Fibroblast of skin of left biceps (primary cell): ENCODE measurements at regions not wholly inside any gene's neighbourhood (a gene's known extent, or its start where the extent isn't known, plus 50 kb on each side); places are given as distances from the start of the nearest gene placed in this dataset.

Source experiments
- DNase-seq, 2 experiments: peaks; one replicate each; pipeline ENCODE4 v3.0.0-alpha.2; 2013; ENCODE audit warnings: low read depth in 2 of 2

GRCh38 chr16:17858061-17858460 lies 387.3 kb upstream of the XYLT1 start:
- no peak for DNase-seq

- DNase-seq, result no peak
Observed at GRCh38 chr16:17853958-17854357, 383.2 kb upstream of the XYLT1 start.

GRCh38 chr16:17852977-17853702 lies 382.4 kb upstream of the XYLT1 start:
- DNase-seq, result no peak

- no peak for DNase-seq
Observed at GRCh38 chr16:17850581-17851250, 380.0 kb upstream of the XYLT1 start.

GRCh38 chr16:17847234-17847795 lies 376.6 kb upstream of the XYLT1 start:
- no peak for DNase-seq

- DNase-seq, result no peak
Observed at GRCh38 chr16:17846030-17846429, 375.3 kb upstream of the XYLT1 start.

- no peak for DNase-seq
Observed at GRCh38 chr16:17845031-17845430, 374.3 kb upstream of the XYLT1 start.

GRCh38 chr16:17843905-17844304 lies 373.1 kb upstream of the XYLT1 start:
- DNase-seq, result no peak

- no peak for DNase-seq
Observed at GRCh38 chr16:17839907-17840306, 369.1 kb upstream of the XYLT1 start.

GRCh38 chr16:17839272-17839671 lies 368.5 kb upstream of the XYLT1 start:
- no peak for DNase-seq

GRCh38 chr16:17836868-17837602 lies 366.3 kb upstream of the XYLT1 start:
- DNase-seq, result peak; percentile 91 to 92

- DNase-seq, result no peak
Observed at GRCh38 chr16:17835118-17835876, 364.5 kb upstream of the XYLT1 start.

- DNase-seq, result no peak
Observed at GRCh38 chr16:17832738-17833137, 362.0 kb upstream of the XYLT1 start.

GRCh38 chr16:17831330-17831729 lies 360.6 kb upstream of the XYLT1 start:
- no peak for DNase-seq

- DNase-seq, result no peak
Observed at GRCh38 chr16:17830651-17831050, 359.9 kb upstream of the XYLT1 start.

- no peak for DNase-seq
Observed at GRCh38 chr16:17829811-17830210, 359.1 kb upstream of the XYLT1 start.

- peak; percentile 89 to 91 for DNase-seq
Observed at GRCh38 chr16:17828012-17828411, 357.3 kb upstream of the XYLT1 start.

- DNase-seq, result no peak
Observed at GRCh38 chr16:17827313-17827712, 356.6 kb upstream of the XYLT1 start.

GRCh38 chr16:17817943-17818342 lies 347.2 kb upstream of the XYLT1 start:
- no peak for DNase-seq

- no peak for DNase-seq
Observed at GRCh38 chr16:17817260-17817659, 346.5 kb upstream of the XYLT1 start.

GRCh38 chr16:17812771-17813170 lies 342.0 kb upstream of the XYLT1 start:
- DNase-seq, result no peak

GRCh38 chr16:17804857-17805256 lies 334.1 kb upstream of the XYLT1 start:
- peak; percentile 60 to 71 for DNase-seq
